Keratinocyte (primary cell): ENCODE measurements at regions not wholly inside any gene's neighbourhood (a gene's known extent, or its start where the extent isn't known, plus 50 kb on each side); places are given as distances from the start of the nearest gene placed in this dataset.

Experiments used
- DNase-seq: peaks from one replicate; pipeline ENCODE4 v3.0.0-alpha.2; 2011; ENCODE audit warnings: low read depth, missing footprints, low spot score
- FAIRE-seq: peaks from 2 replicates; lab custom pipeline; 2011; peaks lifted over from hg19 to GRCh38; lab: Jason Lieb, UNC
- H2AFZ ChIP-seq: 2 replicates; pipeline ENCODE4 v1.6.0; 2012; ENCODE audit warnings: low read length, control low read depth, inconsistent platforms; ENCODE audit not compliant: control insufficient read depth
- H3K27ac ChIP-seq: 2 replicates; pipeline ENCODE4 v1.5.1; 2011; ENCODE audit warnings: low read length; ENCODE audit not compliant: control insufficient read depth, insufficient read depth
- H3K27me3 ChIP-seq: 3 replicates; pipeline ENCODE4 v1.6.0; 2011; ENCODE audit warnings: low read length; ENCODE audit not compliant: control insufficient read depth, insufficient read depth; ENCODE audit errors: extremely low read depth
- H3K36me3 ChIP-seq, 2 experiments: 2 replicates in 1 of 2; 3 replicates in 1 of 2; pipeline ENCODE4 v1.5.1; 2011; ENCODE audit warnings: low read length in 2 of 2, mild to moderate bottlenecking in 1 of 2; ENCODE audit not compliant: control insufficient read depth in 2 of 2, insufficient read depth in 2 of 2; ENCODE audit errors: extremely low read depth in 1 of 2
- H3K4me1 ChIP-seq: 3 replicates; pipeline ENCODE4 v1.5.1; 2011; ENCODE audit warnings: low read length; ENCODE audit not compliant: control insufficient read depth, insufficient read depth; ENCODE audit errors: extremely low read depth
- H3K4me2 ChIP-seq: 3 replicates; pipeline ENCODE4 v1.6.0; 2011; ENCODE audit warnings: low read depth, low read length; ENCODE audit not compliant: control insufficient read depth, insufficient read depth; ENCODE audit errors: extremely low read depth
- H3K4me3 ChIP-seq, 3 experiments: fragments of 200-600 bp in 1 of 3; sonication (generic) in 1 of 3; 2 replicates in 2 of 3; 3 replicates in 1 of 3; pipeline ENCODE4 v1.5.1; 2011 to 2016; ENCODE audit warnings: low read length in 3 of 3, mild to moderate bottlenecking in 3 of 3, control low read depth in 2 of 3, inconsistent platforms in 1 of 3, low read depth in 1 of 3, mixed read lengths in 1 of 3, mixed run types in 1 of 3, moderate library complexity in 1 of 3; ENCODE audit not compliant: control insufficient read depth in 2 of 3, insufficient read depth in 2 of 3; ENCODE audit errors: extremely low read depth in 1 of 3
- H3K79me2 ChIP-seq: 2 replicates; pipeline ENCODE4 v1.6.0; 2012; ENCODE audit warnings: low read length; ENCODE audit not compliant: control insufficient read depth, insufficient read depth
- H3K9ac ChIP-seq: 3 replicates; pipeline ENCODE4 v1.6.0; 2011; ENCODE audit warnings: low read length; ENCODE audit not compliant: control insufficient read depth, insufficient read depth; ENCODE audit errors: extremely low read depth
- H3K9me1 ChIP-seq: 3 replicates; pipeline ENCODE4 v1.6.0; 2011; ENCODE audit warnings: low read length; ENCODE audit not compliant: control insufficient read depth, insufficient read depth; ENCODE audit errors: extremely low read depth
- H3K9me3 ChIP-seq: 2 replicates; pipeline ENCODE4 v1.5.1; 2012; ENCODE audit warnings: low read depth, low read length; ENCODE audit not compliant: control insufficient read depth
- H4K20me1 ChIP-seq: 3 replicates; pipeline ENCODE4 v1.6.0; 2011; ENCODE audit warnings: low read length; ENCODE audit not compliant: control insufficient read depth, insufficient read depth; ENCODE audit errors: extremely low read depth
- EZH2 ChIP-seq: IDR thresholded peaks from one replicate; pipeline ENCODE4 v1.6.1; 2012; ENCODE audit warnings: inconsistent platforms, mild to moderate bottlenecking, low read length, moderate library complexity
- dilution Hi-C: fragments of 300-500 bp; cut with MboI; formaldehyde crosslinking; loops from one replicate; pipeline ENCODE4 v1.7.0; 2020; ENCODE audit warnings: low sequenced_read_pairs; ENCODE audit not compliant: extremely low pct_ligation_motif_present
- TF ChIP-seq, protein P1 (sequence below), 3 experiments: IDR thresholded peaks in 1 of 3; conservative IDR thresholded peaks in 1 of 3; optimal IDR thresholded peaks in 1 of 3; 2 replicates in 2 of 3; 3 replicates in 1 of 3; pipeline versions ENCODE3 to v1.5.1; 2011; ENCODE audit warnings: low read length in 3 of 3, mild to moderate bottlenecking in 3 of 3, moderate library complexity in 2 of 3, control low read depth in 1 of 3, inconsistent platforms in 1 of 3; ENCODE audit not compliant: insufficient read depth in 2 of 3; ENCODE audit errors: extremely low read depth in 1 of 3

DNA sequence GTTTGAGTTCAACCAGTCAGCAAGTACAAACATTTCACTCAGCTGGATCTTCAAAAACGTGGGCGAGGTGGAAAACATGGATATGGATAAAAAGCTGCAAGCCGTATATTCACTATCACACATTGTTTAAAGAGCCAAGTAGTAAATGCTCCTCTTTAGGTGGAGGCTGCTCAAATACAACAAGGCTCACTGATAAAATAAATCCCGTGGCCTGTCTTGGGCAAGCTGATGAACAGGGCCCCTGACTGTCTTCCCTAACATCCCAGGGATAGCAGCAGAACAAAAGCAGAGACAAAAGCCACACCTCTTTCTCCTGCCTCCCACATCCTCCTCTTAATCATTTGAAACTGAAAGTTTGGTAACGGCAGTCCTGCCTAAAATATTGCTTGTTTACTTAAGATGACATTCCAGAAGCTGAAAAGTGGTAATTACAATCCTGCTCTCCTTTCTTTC lies 357.7 kb downstream of the TTLL7 start:
- FAIRE-seq, result no peak
- Histone ChIP-seq H2AFZ (no peak overlapping the region), H3K9ac (no peak overlapping the region)

GRCh38 chr1:83639785-83640184 lies 359.1 kb downstream of the TTLL7 start:
- no peaks in the 10 kb centered on the region for H3K79me2 ChIP-seq
- no peaks in the 10 kb centered on the region for H3K27me3 ChIP-seq
- H3K4me1 ChIP-seq, result no peaks in the 10 kb centered on the region
- DNase-seq (no peak), FAIRE-seq (no peak)
- TF ChIP-seq, protein P1, sequence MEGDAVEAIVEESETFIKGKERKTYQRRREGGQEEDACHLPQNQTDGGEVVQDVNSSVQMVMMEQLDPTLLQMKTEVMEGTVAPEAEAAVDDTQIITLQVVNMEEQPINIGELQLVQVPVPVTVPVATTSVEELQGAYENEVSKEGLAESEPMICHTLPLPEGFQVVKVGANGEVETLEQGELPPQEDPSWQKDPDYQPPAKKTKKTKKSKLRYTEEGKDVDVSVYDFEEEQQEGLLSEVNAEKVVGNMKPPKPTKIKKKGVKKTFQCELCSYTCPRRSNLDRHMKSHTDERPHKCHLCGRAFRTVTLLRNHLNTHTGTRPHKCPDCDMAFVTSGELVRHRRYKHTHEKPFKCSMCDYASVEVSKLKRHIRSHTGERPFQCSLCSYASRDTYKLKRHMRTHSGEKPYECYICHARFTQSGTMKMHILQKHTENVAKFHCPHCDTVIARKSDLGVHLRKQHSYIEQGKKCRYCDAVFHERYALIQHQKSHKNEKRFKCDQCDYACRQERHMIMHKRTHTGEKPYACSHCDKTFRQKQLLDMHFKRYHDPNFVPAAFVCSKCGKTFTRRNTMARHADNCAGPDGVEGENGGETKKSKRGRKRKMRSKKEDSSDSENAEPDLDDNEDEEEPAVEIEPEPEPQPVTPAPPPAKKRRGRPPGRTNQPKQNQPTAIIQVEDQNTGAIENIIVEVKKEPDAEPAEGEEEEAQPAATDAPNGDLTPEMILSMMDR (optimal IDR thresholded peaks at IDR 0.05 in 1 of 3, IDR thresholded peaks at IDR 0.05 in 1 of 3, conservative IDR thresholded peaks at IDR 0.05 in 1 of 3; ENCODE audit: extremely low read depth in 1 of 3, insufficient read depth in 2 of 3, low read length in 3 of 3), result no peak
- no peak for TF ChIP-seq EZH2
- H3K9me3 ChIP-seq, result no peaks in the 10 kb centered on the region
- no peak overlapping the region for H3K27ac ChIP-seq
- no peak overlapping the region for H3K9ac ChIP-seq
- no peaks in the 10 kb centered on the region for H3K9me1 ChIP-seq
- no peak overlapping the region for H3K4me2 ChIP-seq
- dilution Hi-C loops, result no loop called here
- no peaks in the 10 kb centered on the region for H3K36me3 ChIP-seq
- H4K20me1 ChIP-seq, result no peaks in the 10 kb centered on the region
- H2AFZ ChIP-seq, result no peak overlapping the region
- no peak overlapping the region for H3K4me3 ChIP-seq

More for the DNA sequence above, 357.7 kb downstream of the TTLL7 start:
- Histone ChIP-seq H3K4me1 (no peaks in the 10 kb centered on the region), H3K79me2 (no peaks in the 10 kb centered on the region), H3K9me1 (no peaks in the 10 kb centered on the region), H4K20me1 (no peaks in the 10 kb centered on the region), H3K27ac (no peak overlapping the region), H3K9me3 (no peaks in the 10 kb centered on the region), H3K36me3 (no peaks in the 10 kb centered on the region), H3K27me3 (no peaks in the 10 kb centered on the region), H3K4me2 (no peak overlapping the region), H3K4me3 (no peak overlapping the region)
- DNase-seq, result no peak
- dilution Hi-C loops, result no loop called here
- no peak for TF ChIP-seq EZH2
- TF ChIP-seq, protein P1 (optimal IDR thresholded peaks at IDR 0.05 in 1 of 3, IDR thresholded peaks at IDR 0.05 in 1 of 3, conservative IDR thresholded peaks at IDR 0.05 in 1 of 3; ENCODE audit: extremely low read depth in 1 of 3, insufficient read depth in 2 of 3, low read length in 3 of 3), result no peak
